ENCODE measurements at regions not wholly inside any gene's neighbourhood (a gene's known extent, or its start where the extent isn't known, plus 50 kb on each side); places are given as distances from the start of the nearest gene placed in this dataset.

GRCh38 chr6:146887447-146888077, 288.8 kb downstream of the ADGB start:
- no peak for TF ChIP-seq CTCF (IDR thresholded peaks at IDR 0.05; ENCODE audit: insufficient read depth, low read length)
- DNase-seq (ENCODE audit: low read depth) = no peak
- H3K4me3 ChIP-seq (ENCODE audit: low read depth, low read length) = no peak overlapping the region

GRCh38 chr6:146889303-146889702, 290.5 kb downstream of the ADGB start:
- H3K4me3 ChIP-seq (ENCODE audit: low read depth, low read length) = no peak overlapping the region
- DNase-seq (ENCODE audit: low read depth) = no peak
- no peak for TF ChIP-seq CTCF (IDR thresholded peaks at IDR 0.05; ENCODE audit: insufficient read depth, low read length)

- H3K4me3 ChIP-seq (ENCODE audit: low read depth, low read length) = no peak overlapping the region
- TF ChIP-seq CTCF (IDR thresholded peaks at IDR 0.05; ENCODE audit: insufficient read depth, low read length) = no peak
- DNase-seq (ENCODE audit: low read depth) = no peak
Measured at GRCh38 chr6:146890172-146890571, 291.4 kb downstream of the ADGB start.

GRCh38 chr6:146890644-146891434, 292.1 kb downstream of the ADGB start:
- no peak overlapping the region for H3K4me3 ChIP-seq (ENCODE audit: low read depth, low read length)
- TF ChIP-seq CTCF (IDR thresholded peaks at IDR 0.05; ENCODE audit: insufficient read depth, low read length) = no peak
- peak; percentile 18 for DNase-seq (ENCODE audit: low read depth)

DNA sequence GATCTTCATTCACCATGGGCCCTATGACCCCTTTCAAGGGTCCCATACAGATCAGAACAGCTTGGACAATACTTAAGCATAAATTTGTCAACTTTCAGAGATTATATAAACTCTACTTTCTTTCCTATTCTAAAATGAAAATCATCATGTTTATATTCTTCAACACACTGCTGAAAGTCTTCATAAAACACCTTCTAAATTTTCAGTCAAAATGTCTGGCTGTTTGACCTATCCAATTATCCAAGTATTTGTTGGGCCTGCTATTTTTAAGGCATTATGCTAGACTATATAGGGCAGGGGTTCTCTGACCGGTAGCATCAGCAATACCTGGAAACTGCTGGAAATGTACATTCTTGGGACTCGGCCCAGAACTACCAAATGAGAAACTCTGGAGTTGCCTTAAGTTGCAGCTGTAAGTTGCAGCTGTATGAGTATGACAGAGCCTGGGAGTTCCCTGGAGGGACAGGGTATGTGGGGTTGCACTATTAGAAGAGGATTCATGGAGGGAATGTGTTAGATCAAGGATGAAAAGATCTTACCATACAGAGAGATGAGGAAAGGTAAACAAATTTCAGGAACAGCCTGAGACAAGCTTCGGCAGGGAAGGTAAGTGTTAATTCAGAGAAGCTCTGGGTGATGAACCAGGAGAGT, 293.0 kb downstream of the ADGB start:
- DNase-seq (ENCODE audit: low read depth) = peak; percentile 7
- no peak for TF ChIP-seq CTCF (IDR thresholded peaks at IDR 0.05; ENCODE audit: insufficient read depth, low read length)
- no peak overlapping the region for H3K4me3 ChIP-seq (ENCODE audit: low read depth, low read length)

DNA sequence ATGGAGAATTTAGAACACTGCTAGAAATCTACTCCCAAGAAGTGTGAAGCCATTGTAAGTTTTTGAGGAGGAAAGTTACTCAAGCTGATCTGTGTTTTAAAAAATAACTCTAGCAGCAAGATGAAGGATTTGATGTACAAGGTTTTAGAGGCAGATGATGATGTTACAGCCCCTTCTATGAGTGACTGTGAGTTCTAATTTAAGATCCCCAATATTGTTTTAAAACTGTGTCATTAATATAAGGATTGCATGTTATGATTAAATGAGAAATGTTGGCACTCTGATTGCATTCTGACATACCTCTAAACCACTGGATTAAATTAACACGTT, 293.5 kb downstream of the ADGB start:
- H3K4me3 ChIP-seq (ENCODE audit: low read depth, low read length) = no peak overlapping the region
- DNase-seq (ENCODE audit: low read depth) = no peak

More for the DNA sequence above, 293.5 kb downstream of the ADGB start:
- no peak for TF ChIP-seq CTCF (IDR thresholded peaks at IDR 0.05; ENCODE audit: insufficient read depth, low read length)
